GM21360 (cell line): ENCODE measurements at regions not wholly inside any gene's neighbourhood (a gene's known extent, or its start where the extent isn't known, plus 50 kb on each side); places are given as distances from the start of the nearest gene placed in this dataset.

ENCODE experiments used
- ATAC-seq: cut with Tn5 transposase; IDR thresholded peaks from one replicate; pipeline ENCODE4 v1.9.1; 2021; ENCODE audit warnings: mild to moderate bottlenecking, moderate library complexity; ENCODE audit not compliant: unreplicated experiment

DNA sequence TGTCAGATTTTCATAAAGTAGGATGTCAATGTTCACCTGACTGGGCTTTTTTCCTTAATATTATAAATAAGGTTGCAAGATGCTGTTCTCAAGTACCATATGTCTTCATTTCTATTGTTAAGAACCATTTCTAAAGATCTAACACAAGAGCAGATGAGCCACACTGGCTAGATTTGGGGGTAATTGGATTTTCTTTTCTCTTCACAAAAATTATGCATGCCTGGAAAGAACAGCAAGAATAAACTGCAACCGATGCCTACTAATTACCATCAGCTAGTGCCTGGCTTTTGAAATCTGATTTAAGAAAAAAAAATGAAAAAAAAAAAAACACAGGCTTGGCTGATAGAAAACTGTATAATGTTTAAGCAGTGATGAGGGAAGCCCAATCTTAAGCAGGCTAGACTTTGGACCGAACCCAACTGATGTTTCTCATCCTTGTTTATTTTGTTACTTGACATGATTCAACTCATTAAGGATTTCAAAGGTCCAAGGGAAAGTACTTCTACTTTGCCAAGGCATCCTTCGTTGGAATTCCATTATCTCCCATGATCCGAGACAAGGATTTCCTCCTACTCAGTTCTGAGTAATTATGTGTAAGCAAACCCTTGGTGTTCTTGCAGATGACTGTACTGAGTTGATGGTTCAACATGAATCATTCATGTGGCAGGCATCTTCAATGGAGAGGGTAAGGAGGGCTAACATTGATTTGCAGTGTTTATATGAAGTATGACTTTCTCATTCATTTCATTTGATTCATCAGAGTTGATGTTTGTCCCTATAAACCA lies 300.5 kb downstream of the SPRY2 start:
- ATAC-seq = no peak

DNA sequence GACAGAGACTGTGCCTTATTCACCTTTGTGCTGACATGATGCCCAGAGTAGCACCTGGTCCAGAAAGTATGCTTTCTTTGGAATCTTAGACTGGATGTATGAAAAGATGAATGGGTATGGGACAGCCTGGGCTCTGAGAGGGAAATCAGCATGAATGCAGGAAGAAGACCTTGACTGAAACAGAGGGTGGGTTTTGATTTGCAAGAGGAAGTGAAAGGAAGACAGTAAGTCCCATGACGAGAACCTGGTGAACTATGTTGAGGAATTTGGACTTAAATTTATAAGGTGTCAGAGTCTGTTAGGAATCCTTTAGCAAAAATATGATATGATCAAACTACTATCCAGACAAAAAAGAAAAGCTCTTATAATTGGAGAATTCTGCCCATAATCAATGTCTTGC lies 301.9 kb downstream of the SPRY2 start:
- ATAC-seq = peak; percentile 77

DNA sequence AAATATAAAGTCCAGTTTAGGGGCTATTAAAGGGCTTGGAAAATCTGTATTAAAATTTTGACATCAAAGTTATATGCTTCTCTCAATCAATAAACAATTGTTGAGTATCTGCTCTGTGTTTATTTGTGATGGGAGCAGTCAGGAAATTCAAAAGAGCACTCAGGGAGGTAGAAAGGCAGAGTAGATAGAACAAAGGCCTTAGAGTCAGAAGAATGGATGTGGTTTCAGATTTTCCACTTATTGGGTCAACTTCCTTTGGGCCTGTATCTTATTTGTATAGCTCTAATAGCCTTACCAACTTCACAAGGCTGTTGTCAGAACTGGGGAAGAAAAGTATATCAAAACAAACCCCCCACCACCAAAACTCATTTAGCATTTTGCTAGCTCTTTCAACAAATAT lies 302.6 kb downstream of the SPRY2 start:
- ATAC-seq = no peak

GRCh38 chr13:80037505-80037888 lies 303.4 kb downstream of the SPRY2 start:
- ATAC-seq = no peak

- peak; percentile 29 for ATAC-seq
Measured at GRCh38 chr13:80036845-80037504, 304.0 kb downstream of the SPRY2 start.

DNA sequence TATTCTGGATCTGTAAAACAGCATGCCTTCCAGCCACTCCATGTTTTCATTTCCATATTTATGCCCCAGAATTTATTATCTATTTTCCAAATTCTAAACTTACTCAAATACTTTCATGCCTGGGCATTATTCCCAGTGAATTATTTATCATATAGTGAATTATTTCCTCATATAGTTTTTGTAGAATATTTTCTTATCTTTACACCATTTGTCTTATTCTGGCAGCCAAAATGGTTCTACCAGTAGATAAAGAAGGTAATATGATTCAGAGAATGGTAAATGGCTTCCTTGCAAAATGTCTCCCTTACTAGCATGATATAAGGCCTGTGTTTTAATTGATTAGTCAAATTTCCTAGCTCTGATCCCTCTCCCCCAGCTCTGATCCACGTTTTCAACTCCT lies 305.8 kb downstream of the SPRY2 start:
- ATAC-seq = no peak

GRCh38 chr13:80033951-80034350 lies 307.0 kb downstream of the SPRY2 start:
- no peak for ATAC-seq

GRCh38 chr13:80033286-80033685 lies 307.6 kb downstream of the SPRY2 start:
- no peak for ATAC-seq

GRCh38 chr13:80030491-80030890 lies 310.4 kb downstream of the SPRY2 start:
- no peak for ATAC-seq

DNA sequence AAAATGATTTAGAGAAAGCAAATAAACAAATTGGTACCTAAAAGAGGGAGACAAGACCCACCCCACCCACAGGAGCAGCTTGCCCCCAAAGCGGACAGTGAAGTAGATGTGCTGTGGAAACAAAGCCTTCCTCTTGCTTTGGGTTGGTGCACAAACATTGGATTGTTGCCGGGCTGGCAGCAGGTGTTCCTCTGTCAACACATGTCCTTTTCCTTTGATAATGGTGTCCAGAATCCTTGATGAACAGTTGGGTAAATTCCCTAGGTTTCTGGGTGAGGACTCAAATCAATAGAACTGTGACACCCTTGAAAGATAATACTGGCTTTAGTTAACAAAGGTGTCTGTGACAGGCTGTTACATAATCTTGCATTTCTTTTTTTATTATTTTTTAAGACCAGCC lies 311.8 kb downstream of the SPRY2 start:
- ATAC-seq = no peak

- ATAC-seq = no peak
Measured at GRCh38 chr13:80022146-80022545, 318.8 kb downstream of the SPRY2 start.

DNA sequence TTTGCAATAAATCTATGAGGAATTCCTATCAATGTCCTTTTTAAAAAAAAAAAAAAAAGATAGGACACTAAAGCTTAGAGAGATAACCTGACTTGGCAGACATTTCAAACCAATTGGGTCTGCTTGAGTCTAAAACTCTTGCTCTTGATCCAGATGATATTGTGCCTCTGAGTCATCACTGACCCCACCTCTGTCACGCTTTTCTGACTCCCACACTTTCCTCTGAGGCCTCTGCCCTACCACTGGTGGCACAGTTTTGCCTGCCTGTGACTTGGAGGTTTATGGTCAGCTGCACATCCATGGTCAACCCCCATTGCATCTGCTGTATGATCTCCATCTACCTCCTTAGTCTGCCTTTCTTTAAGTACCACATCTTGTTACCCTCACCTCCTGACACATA lies 328.7 kb downstream of the SPRY2 start:
- peak; percentile 72 for ATAC-seq

DNA sequence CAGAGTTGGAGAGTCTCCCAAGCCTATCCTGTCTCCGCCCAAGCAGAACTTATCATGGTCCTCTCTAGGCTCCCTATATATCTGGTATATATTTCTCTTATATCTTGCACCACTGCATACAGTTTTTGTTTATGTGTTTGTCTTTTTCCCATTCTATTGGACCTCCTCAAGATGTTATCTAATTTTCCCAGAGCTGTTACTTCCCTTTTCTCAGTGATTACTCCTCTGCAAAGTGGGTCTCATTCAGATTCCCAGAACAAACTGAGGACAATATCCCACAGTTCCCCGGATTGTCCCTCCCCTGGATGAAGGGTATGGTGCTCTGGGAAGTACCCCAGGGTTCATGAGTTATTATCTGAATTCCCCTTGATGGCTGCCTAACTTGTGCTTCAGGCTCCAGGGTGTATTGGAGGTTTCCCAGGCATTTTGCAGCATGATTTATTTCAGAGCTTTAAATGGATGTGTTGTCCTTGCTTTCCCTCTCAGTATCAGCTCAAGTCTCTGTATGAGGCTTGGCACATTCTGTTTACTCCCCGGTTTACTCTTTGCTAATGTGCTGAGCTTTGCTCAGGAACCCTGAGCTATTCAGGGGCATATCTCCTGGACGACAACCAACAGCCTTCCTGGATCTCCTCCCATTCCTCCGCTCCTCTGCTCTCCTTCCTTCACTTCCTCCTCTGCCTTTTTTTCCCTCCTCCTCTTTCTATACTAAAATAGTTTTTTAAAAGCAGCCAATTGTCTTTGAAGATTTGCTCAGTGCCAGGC lies 329.3 kb downstream of the SPRY2 start:
- ATAC-seq = no peak

GRCh38 chr13:80010846-80011245 lies 330.1 kb downstream of the SPRY2 start:
- ATAC-seq = no peak

DNA sequence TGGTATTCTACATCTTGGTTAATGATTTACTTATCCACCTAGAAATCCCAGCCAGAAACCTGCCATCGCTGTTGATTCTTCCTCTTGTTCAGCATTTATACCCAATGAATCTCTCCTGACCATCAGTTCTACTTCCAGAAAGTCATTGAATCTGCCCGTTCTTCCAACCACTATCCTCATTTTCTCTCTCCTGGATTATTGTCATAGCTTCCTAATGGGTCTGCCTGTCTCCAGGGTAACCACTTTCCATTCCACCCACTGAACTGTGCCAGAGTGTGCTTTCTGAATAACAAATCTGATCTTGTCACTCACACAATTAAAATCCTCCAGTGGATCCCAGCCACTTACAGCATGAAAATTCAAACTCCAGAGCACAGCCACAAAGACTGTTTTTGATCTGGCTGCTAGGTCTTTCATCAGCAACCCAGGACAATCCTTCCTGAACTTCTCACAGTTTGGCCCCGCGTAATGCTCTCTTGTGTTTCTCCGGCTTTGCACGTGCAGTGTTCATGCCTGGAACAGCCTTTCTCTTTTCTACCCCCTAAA lies 330.6 kb downstream of the SPRY2 start:
- ATAC-seq = no peak

DNA sequence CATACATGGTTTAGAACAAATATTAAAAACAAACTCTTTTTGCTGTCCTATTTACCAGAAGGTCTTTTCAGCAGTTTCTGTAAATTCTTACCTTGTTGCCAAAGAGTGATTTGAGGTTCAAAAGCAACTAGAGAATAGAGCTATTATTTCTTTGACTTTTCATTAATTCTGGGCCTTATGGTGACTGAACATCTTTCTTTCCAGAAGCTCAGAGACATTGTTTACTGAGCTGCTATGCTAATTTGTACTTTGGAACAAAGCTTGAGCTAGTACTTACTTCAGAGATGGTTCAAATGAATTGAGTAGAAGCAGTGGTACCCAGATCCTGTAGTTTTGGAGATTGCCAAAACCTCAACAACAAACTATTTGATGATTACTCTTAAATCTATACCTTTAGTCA lies 331.2 kb downstream of the SPRY2 start:
- ATAC-seq = no peak

- no peak for ATAC-seq
Measured at GRCh38 chr13:80006940-80007339, 334.0 kb downstream of the SPRY2 start.

- ATAC-seq = no peak
Measured at GRCh38 chr13:80001510-80001842, 339.4 kb downstream of the SPRY2 start.

DNA sequence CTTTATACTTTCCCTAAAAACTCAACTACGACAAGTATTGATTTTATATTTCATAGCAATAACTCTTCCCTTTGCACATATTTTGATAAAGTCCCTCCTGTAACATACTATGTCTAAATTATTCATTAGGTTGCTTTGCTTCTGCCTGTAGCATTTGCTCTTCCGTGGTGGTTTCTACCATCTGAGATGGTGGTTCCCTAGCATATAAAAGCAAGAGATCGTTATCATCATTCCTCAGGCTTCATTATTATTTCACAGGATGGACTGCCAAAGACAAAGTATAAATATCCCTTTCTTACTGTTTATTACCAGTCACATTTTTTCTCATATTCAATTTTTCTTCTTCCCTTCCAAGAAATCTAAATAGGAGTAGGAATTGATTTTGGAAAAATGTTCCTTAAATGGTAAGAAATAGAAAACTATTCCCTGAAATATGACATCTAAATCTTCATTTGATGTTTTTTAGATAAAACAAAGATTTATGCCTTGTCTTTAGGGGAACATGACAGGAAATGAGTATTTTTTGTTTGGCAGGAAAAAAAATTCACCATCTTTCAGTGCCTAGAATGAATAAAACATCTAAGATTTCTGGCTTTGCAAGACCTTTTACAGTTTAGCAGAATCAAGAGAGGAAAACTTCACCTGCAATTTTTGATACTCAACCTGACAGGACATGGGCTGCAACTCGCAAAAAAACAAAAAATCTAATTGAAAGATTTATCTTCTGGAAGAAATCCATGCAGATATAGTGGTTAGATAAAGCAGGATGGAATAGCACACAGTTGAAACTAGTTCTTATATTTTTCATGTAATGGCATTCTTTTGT lies 340.0 kb downstream of the SPRY2 start:
- ATAC-seq = no peak

GRCh38 chr13:79999601-80000000 lies 341.3 kb downstream of the SPRY2 start:
- ATAC-seq = no peak

- ATAC-seq = no peak
Measured at GRCh38 chr13:79998381-79998880, 342.5 kb downstream of the SPRY2 start.
